NCI-H1436 treated with DMSO at 0.1 percent for 48 hours (cell line): ENCODE measurements at regions not wholly inside any gene's neighbourhood (a gene's known extent, or its start where the extent isn't known, plus 50 kb on each side); places are given as distances from the start of the nearest gene placed in this dataset.
"Not testable (repeated sequence)": the region's sequence is repeated elsewhere in the genome, so short reads cannot be mapped to it uniquely, and the experiment has no call there.

ENCODE experiments used
- DNase-seq: peaks from one replicate; lab custom pipeline; 2025; lab: John Stamatoyannopoulos, UW

GRCh38 chr4:188738290-188738689, 599.0 kb downstream of the TRIML1 start:
- DNase-seq = not testable (repeated sequence)

DNA sequence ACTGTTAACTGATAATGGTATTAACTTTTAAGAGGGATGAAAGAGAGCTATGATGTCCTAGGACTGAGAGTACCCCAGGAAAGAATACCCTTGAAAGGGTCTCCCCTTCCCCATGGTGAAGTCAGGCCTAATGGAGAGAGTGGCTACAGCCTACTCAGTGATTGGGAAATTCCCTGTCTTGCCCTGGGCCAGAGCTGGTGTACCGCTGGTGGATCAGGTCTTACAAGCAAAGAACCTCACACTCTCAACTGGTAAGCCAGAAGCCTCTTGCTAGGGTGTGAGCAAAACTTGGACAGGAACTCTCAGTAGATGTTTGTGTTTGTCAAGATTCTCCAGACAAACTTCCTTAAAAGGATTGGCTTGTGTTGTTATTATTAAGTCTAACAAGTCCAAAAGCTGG, 600.9 kb downstream of the TRIML1 start:
- not testable (repeated sequence) for DNase-seq

- not testable (repeated sequence) for DNase-seq
Observed at GRCh38 chr4:188740791-188741190, 601.5 kb downstream of the TRIML1 start.

- no peak for DNase-seq
Observed at GRCh38 chr4:188754372-188755002, 615.2 kb downstream of the TRIML1 start.

DNA sequence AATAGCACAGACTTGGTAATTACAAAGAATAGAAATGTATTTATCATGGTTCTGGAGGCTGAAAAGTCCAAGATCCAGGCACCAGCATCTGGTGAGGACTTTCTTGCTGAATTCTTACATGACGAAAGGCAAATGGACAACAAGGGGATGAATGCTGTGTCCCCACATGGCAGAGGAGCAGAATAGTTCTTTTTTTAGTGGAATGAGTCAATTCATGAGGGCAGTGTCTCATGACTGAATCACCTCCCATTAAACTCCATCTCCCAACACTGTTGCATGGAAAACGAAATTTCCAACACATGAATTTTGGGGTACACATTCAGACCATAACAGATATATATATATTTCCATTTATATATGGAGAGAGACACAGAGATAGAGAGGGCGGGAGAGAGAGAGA, 628.3 kb downstream of the TRIML1 start:
- no peak for DNase-seq

DNA sequence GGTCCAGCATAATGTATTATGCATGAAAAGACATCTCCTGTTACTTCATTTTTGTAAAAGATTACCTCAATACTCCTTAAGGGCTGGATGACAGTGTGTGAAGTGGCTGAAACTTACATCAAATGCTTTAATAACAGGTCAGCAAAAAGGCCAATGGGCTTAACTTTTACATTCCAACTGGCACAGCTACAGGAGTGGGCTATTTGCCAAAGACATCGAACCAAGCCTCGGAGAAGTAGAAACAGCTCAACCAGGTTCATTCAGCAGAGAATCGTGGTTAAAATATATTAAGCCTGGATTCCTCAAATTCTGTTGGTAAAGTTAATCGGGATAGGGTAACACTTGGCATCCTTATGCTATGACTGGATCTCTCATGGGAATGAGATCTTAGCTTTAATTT, 639.7 kb downstream of the TRIML1 start:
- DNase-seq = no peak

- DNase-seq = no peak
Observed at GRCh38 chr4:188779581-188779980, 640.3 kb downstream of the TRIML1 start.

DNA sequence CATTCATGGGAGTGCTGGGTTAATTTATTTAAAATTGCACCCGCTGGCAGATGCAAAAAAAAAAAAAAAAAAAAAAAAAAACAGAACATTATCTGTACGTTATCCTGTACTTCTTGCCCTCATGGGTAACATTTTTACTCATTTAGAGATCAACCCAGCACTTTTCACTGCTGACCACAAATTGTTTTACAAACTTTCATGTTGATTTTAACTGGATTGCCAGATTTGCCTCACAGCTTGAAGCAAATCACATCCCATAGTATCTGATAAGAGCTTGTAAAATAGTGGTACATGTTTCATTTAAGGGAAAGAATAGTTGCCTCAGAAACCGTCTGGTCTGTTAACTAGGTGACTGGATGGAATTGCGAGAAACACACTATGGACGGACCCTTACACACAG, 640.8 kb downstream of the TRIML1 start:
- DNase-seq = no peak

DNA sequence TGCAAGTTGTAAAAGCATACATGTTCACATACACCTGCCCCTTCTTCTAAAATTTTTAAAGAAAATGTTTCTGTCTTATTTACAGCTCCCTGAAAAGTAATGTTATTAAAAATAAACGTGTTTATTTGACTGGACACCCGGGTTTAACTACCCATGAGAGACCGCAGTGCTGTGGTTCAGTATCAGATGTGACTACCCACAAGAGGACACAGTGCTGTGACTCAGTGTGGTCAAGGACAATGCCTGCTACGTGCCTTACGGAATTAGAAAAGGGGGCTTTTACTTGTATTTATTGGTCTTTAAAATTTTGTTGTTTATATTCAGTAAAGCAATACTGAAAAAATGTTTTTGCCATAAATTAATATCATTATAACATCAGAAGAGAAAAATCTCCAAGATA, 641.4 kb downstream of the TRIML1 start:
- no peak for DNase-seq

- no peak for DNase-seq
Observed at GRCh38 chr4:188781655-188782054, 642.4 kb downstream of the TRIML1 start.

DNA sequence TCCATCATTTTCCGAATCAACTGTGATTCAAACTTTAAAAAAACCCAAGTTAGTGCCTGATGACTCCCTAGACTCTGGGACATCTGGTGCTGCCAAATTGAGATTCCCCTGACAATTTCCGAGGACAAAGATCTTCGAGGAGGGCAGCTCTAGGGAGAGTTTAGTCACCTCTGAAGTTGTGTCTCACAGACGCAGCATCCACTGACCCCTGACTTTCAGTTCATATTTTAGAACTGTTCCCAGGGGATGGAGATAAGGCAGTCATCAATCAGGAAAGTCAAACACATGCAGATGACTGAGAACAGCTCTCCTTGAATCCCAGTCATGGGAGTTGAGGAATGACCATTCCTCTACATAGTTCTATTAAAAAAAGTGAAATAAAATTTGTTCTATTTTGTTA, 643.9 kb downstream of the TRIML1 start:
- no peak for DNase-seq

- DNase-seq = no peak
Observed at GRCh38 chr4:188783606-188784160, 644.4 kb downstream of the TRIML1 start.

DNA sequence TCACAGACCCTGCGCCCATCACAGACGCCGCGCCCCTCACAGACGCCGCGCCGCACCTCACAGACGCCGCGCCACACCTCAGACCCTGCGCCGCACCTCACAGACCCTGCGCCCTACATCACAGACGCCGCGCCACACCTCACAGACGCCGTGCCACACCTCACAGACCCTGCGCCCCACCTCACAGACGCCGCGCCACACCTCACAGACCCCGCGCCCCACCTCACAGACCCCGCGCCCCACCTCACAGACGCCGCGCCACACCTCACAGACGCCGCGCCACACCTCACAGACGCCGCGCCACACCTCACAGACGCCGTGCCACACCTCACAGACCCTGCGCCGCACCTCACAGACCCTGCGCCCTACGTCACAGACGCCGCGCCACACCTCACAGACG, 657.4 kb downstream of the TRIML1 start:
- DNase-seq = not testable (repeated sequence)

GRCh38 chr4:188797011-188797410, 657.8 kb downstream of the TRIML1 start:
- DNase-seq = not testable (repeated sequence)

- no peak for DNase-seq
Observed at GRCh38 chr4:188804861-188805260, 665.6 kb downstream of the TRIML1 start.

DNA sequence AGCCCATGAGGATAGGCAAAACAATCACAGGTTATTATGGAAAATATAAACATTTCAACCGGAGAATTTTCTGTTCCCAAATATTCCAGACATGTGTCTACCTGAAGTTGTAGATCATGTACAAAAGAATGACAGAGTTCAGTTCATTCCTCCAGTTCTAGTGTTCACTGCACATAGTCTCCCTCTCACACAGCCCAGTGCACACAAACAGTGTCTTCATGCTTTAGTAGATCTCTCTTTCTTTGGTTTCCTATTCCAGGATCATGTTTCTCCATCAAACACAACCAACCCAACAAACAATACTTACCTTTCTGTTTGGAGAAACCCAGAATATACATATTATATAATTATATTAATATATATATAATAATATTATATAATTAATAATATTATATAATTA, 671.9 kb downstream of the TRIML1 start:
- no peak for DNase-seq

GRCh38 chr4:188812644-188813043, 673.4 kb downstream of the TRIML1 start:
- DNase-seq = no peak

DNA sequence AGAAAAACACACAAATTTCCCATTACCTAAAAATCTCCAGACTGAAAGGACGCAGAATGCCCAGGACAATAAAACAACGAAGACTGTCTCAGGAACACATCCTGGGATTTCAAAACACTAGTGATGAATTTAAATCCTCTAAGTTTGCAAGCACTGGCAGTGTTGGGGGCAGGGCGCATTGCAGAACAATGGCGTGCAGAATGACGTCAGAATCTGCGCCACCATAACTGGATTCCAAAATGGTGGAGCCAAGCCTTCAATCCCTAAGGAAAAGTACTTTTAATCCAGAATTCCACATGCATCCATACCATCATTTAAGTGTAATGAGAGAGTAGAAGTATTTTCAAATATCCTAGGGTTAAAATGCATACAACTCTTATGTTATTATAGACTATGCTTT, 679.1 kb downstream of the TRIML1 start:
- DNase-seq = no peak

GRCh38 chr4:188819233-188819632, 680.0 kb downstream of the TRIML1 start:
- DNase-seq = no peak

DNA sequence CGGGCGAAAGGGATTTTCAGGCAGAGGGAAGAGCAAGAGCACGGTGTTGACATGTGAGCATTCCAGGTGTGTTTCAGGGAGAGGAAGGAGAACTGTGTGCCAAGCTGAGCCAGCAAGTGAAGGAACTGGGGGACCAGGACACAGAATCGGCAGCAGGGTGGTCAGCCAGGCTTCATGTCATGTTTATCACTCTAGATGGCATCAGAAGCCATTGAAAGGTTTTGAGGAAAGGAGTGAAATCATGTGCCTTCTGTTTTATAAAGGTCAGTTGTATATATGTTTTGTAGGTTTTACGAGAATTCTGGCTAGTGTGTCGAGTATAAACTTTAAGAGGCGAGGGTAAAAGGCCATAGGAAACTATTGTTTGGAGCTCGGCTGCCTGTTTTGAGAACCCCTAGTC, 682.3 kb downstream of the TRIML1 start:
- no peak for DNase-seq

DNA sequence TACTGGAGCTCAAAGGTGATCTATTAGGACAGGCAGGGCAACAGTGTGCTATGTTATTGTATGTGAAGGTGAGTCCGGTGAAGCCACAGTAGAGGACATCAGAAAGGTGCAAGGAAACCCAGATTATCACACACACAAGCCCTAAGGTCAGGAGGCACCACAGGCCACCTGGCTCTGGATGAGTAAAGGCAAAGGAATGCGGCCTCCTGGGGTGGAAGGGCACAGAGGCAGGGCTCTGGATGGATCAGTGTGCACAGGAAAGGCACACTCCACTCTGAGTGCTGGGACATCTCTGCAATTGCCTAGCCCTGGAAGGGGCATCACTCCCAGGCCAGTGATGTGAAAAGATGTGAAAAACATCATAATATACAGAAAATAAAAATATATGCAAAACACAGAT, 683.5 kb downstream of the TRIML1 start:
- DNase-seq = no peak

GRCh38 chr4:188824553-188824952, 685.3 kb downstream of the TRIML1 start:
- DNase-seq = no peak

GRCh38 chr4:188826393-188826792, 687.2 kb downstream of the TRIML1 start:
- no peak for DNase-seq

DNA sequence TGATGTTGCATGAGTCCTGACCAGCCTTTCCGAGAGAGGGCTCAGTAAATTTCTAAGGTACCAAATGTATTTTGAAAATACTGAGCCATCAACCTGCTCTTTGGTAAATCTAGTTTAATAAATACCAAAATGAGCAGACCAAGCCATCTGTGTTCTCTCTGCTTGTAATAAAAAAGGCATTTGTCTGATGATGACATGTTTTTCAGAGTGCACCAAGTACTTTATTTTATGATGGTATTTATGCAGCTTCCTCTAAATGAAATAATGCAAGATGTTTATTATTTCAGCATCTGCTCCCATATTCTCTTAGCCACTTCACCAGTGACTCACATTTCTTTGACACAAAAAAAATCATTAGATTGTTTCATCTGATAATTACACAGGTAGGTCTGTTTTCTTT, 700.5 kb downstream of the TRIML1 start:
- no peak for DNase-seq
